Body of pancreas (tissue), 4 donors: ENCODE measurements at regions not wholly inside any gene's neighbourhood (a gene's known extent, or its start where the extent isn't known, plus 50 kb on each side); places are given as distances from the start of the nearest gene placed in this dataset.

Source experiments
- ATAC-seq: fragments of 150-250 bp; one replicate; pipeline ENCODE4 v1.9.1; 2016
- DNase-seq, 4 donors: peaks; one replicate each; pipeline ENCODE4 v3.0.0-alpha.2; 2019
- H3K27ac ChIP-seq, 4 donors: fragments of 200-600 bp; sonication (generic); 1 replicate in 3 of 4; 2 replicates in 1 of 4; pipeline versions ENCODE4 v1.5.1 to v1.6.1; 2016 to 2019; ENCODE audit warnings: mild to moderate bottlenecking in 1 of 4, mixed read lengths in 1 of 4, moderate library complexity in 1 of 4
- H3K27me3 ChIP-seq, 2 donors: fragments of 200-600 bp; sonication (generic); one replicate each; pipeline ENCODE4 v1.6.0; 2016; ENCODE audit warnings: mild to moderate bottlenecking in 1 of 2
- H3K36me3 ChIP-seq, 2 donors: fragments of 200-600 bp; sonication (generic); replicated peaks in 1 of 2; 2 replicates each; pipeline ENCODE4 v1.5.1; 2016; ENCODE audit warnings: low read depth in 2 of 2; ENCODE audit not compliant: insufficient read depth in 1 of 2
- H3K4me1 ChIP-seq: fragments of 200-600 bp; sonication (generic); one replicate; pipeline ENCODE4 v1.6.0; 2016
- H3K4me3 ChIP-seq, 2 donors: fragments of 200-600 bp; sonication (generic); 1 replicate in 1 of 2; 2 replicates in 1 of 2; pipeline ENCODE4 v1.5.1; 2016 to 2019
- H3K9me3 ChIP-seq, 3 donors: fragments of 200-600 bp; sonication (generic); 1 replicate in 2 of 3; 2 replicates in 1 of 3; pipeline ENCODE4 v1.5.1; 2016
- CTCF ChIP-seq, 7 experiments: fragments of 450-650 bp in 4 of 7; fragments of 200-600 bp in 3 of 7; sonication (generic) in 3 of 7; IDR thresholded peaks; one replicate each; pipeline ENCODE4 v1.5.1; 2016 to 2019; ENCODE audit warnings: antibody characterized with exemption in 7 of 7
- POLR2A ChIP-seq, 3 donors: fragments of 450-650 bp; IDR thresholded peaks; one replicate each; pipeline ENCODE4 v1.6.1; 2016; ENCODE audit warnings: antibody characterized with exemption in 3 of 3, mild to moderate bottlenecking in 2 of 3
- WGBS, 2 donors: methylation state at CpG; one replicate each; pipeline ENCODE4 v1.1.5; 2017; 5-methylcytosine and 5-hydroxymethylcytosine counted together
- intact Hi-C: fragments of 100-400 bp; cut with DNase I; formaldehyde crosslinking; loops from one replicate; pipeline ENCODE4 v1.15.1; 2023

DNA sequence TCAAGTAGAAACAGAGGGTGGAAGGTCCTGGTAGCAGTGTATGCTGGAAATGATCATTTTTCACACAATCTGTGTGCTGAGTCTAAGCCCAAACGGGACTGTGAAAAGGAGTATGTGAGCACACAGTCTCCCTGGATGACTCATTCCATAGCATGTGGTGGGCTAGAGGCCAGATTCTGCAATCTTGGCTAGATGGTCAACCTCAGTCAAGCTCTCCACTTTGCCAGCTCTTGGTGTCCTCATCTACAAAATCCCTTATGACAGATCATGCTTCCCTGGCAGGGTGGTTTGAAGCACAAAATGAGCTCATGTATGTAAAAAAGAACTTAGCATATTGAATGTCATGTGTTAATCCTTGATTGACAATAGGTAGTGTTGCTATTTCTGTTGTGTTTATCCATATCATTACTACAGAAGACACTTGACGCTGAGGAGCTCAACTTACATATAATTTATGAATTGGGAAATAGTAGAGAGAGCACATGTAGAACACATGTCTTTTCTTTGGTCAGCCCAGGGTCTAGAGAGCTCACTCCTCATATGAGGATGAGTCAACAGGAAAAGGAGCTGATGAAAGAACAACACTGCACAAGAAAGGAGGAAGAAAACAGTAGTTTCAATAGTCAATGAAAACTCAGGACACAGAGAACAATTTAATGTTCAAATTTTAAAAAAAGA lies 517.5 kb downstream of the BCL11B start:
- no peak for TF ChIP-seq CTCF (IDR thresholded peaks at IDR 0.05)
- TF ChIP-seq POLR2A (IDR thresholded peaks at IDR 0.05) = no peak
- intact Hi-C loops = no loop called here
- DNase-seq (no peak), ATAC-seq (no peak)
- H3K27ac ChIP-seq = no peak overlapping the region
- H3K36me3 ChIP-seq = no peaks in the 10 kb centered on the region
- 52% methylated on average over 2 of the region's 2 CpGs for WGBS, 2 donors
- H3K4me1 ChIP-seq = no peaks in the 10 kb centered on the region
- no peak overlapping the region for H3K4me3 ChIP-seq
- H3K9me3 ChIP-seq = no peaks in the 10 kb centered on the region
- H3K27me3 ChIP-seq = no peaks in the 10 kb centered on the region

DNA sequence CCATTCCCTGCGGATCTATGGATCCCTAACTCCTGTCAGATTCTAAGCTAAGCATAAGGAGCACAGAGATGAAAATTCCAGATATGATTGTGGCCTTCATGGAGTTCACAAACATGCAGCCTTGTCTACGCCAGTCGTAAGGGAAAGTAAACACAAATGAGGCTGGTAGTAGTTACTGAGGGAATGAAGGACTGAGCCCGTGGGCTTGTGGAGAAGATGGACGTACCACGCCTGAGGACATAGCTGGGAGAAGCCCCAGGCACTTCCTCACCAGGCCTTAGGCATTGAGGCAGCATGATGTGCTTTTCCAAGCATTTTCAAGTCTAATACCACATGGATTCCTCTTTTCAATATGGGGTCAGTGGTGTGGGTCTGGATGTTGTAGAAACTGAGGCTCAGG lies 515.2 kb downstream of the BCL11B start:
- DNase-seq (no peak), ATAC-seq (no peak)
- intact Hi-C loops = no loop called here
- Histone ChIP-seq H3K27me3 (no peaks in the 10 kb centered on the region), H3K4me1 (no peaks in the 10 kb centered on the region), H3K4me3 (no peak overlapping the region), H3K36me3 (no peaks in the 10 kb centered on the region), H3K27ac (no peak overlapping the region), H3K9me3 (no peaks in the 10 kb centered on the region)
- WGBS, 2 donors = 66 to 69% methylated on average over 6 of the region's 6 CpGs
- TF ChIP-seq POLR2A (IDR thresholded peaks at IDR 0.05) (no peak), CTCF (IDR thresholded peaks at IDR 0.05) (no peak)

- no peaks in the 10 kb centered on the region for H3K4me1 ChIP-seq
- no peak for ATAC-seq
- intact Hi-C loops = no loop called here
Observed at GRCh38 chr14:98758440-98758839, 513.6 kb downstream of the BCL11B start.

GRCh38 chr14:98761993-98762392 lies 510.0 kb downstream of the BCL11B start:
- H3K4me1 ChIP-seq = no peaks in the 10 kb centered on the region
- no peak overlapping the region for H3K27ac ChIP-seq
- no peaks in the 10 kb centered on the region for H3K9me3 ChIP-seq
- no peak for TF ChIP-seq POLR2A (IDR thresholded peaks at IDR 0.05)
- TF ChIP-seq CTCF (IDR thresholded peaks at IDR 0.05) = no peak
- no peaks in the 10 kb centered on the region for H3K36me3 ChIP-seq
- no peaks in the 10 kb centered on the region for H3K27me3 ChIP-seq
- no peak overlapping the region for H3K4me3 ChIP-seq
- no peak for DNase-seq
- ATAC-seq = no peak
- 78 to 82% methylated on average over 1 of the region's 1 CpG for WGBS, 2 donors
- intact Hi-C loops = no loop called here

More at GRCh38 chr14:98758440-98758839, 513.6 kb downstream of the BCL11B start:
- no peak overlapping the region for H3K4me3 ChIP-seq
- no peaks in the 10 kb centered on the region for H3K36me3 ChIP-seq
- H3K27ac ChIP-seq = no peak overlapping the region
- TF ChIP-seq POLR2A (IDR thresholded peaks at IDR 0.05) (no peak), CTCF (IDR thresholded peaks at IDR 0.05) (no peak)
- no peaks in the 10 kb centered on the region for H3K9me3 ChIP-seq
- WGBS, 2 donors = 27 to 57% methylated on average over 1 of the region's 1 CpG
- no peak for DNase-seq
- H3K27me3 ChIP-seq = no peaks in the 10 kb centered on the region

GRCh38 chr14:98766818-98767217 lies 505.2 kb downstream of the BCL11B start:
- no peak overlapping the region for H3K27ac ChIP-seq
- no peak overlapping the region for H3K4me3 ChIP-seq
- DNase-seq (no peak), ATAC-seq (no peak)
- intact Hi-C loops = no loop called here
- no peaks in the 10 kb centered on the region for H3K4me1 ChIP-seq
- 47 to 50% methylated on average over 4 of the region's 4 CpGs for WGBS, 2 donors
- TF ChIP-seq POLR2A (IDR thresholded peaks at IDR 0.05) (no peak), CTCF (IDR thresholded peaks at IDR 0.05) (no peak)
- H3K9me3 ChIP-seq = no peaks in the 10 kb centered on the region
- H3K36me3 ChIP-seq = no peaks in the 10 kb centered on the region
- no peaks in the 10 kb centered on the region for H3K27me3 ChIP-seq
